ENCODE measurements at regions not wholly inside any gene's neighbourhood (a gene's known extent, or its start where the extent isn't known, plus 50 kb on each side); places are given as distances from the start of the nearest gene placed in this dataset.

GRCh38 chr2:53485021-53485728 lies 282.4 kb upstream of the CHAC2 start:
- DNase-seq (ENCODE audit: low spot score), result no peak
- TF ChIP-seq, protein P1, sequence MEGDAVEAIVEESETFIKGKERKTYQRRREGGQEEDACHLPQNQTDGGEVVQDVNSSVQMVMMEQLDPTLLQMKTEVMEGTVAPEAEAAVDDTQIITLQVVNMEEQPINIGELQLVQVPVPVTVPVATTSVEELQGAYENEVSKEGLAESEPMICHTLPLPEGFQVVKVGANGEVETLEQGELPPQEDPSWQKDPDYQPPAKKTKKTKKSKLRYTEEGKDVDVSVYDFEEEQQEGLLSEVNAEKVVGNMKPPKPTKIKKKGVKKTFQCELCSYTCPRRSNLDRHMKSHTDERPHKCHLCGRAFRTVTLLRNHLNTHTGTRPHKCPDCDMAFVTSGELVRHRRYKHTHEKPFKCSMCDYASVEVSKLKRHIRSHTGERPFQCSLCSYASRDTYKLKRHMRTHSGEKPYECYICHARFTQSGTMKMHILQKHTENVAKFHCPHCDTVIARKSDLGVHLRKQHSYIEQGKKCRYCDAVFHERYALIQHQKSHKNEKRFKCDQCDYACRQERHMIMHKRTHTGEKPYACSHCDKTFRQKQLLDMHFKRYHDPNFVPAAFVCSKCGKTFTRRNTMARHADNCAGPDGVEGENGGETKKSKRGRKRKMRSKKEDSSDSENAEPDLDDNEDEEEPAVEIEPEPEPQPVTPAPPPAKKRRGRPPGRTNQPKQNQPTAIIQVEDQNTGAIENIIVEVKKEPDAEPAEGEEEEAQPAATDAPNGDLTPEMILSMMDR (IDR thresholded peaks at IDR 0.05; ENCODE audit: borderline replicate concordance, control extremely low read depth, extremely low read depth, insufficient read depth, missing control alignments), result no peak
- in situ Hi-C loops (cut with MboI; ENCODE audit: low sequenced_read_pairs, unreplicated experiment), result no loop called here

GRCh38 chr2:53484531-53484930 lies 283.1 kb upstream of the CHAC2 start:
- in situ Hi-C loops (cut with MboI; ENCODE audit: low sequenced_read_pairs, unreplicated experiment), result no loop called here
- TF ChIP-seq, protein P1 (IDR thresholded peaks at IDR 0.05; ENCODE audit: borderline replicate concordance, control extremely low read depth, extremely low read depth, insufficient read depth, missing control alignments), result no peak
- no peak for DNase-seq (ENCODE audit: low spot score)

DNA sequence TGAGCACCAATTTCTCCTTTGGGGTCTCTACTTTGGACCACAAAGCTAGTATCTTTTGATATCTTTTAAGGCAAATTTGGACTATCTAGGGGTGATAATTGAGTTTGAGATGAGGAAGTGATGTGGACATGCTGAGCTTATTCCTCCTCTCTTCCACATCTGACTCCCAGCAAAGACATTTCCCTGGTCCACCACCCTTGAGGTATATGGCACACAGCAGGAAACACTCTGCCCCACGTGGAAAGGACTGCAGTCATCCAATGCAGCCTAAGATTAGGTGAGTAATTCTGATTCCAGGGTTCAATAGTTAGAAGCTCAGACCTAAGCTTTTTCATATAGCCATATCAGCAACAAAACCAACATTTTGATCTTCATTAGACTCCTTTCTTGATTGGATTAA lies 290.1 kb upstream of the CHAC2 start:
- TF ChIP-seq, protein P1 (IDR thresholded peaks at IDR 0.05; ENCODE audit: borderline replicate concordance, control extremely low read depth, extremely low read depth, insufficient read depth, missing control alignments), result no peak
- in situ Hi-C loops (cut with MboI; ENCODE audit: low sequenced_read_pairs, unreplicated experiment), result no loop called here
- DNase-seq (ENCODE audit: low spot score), result no peak

GRCh38 chr2:53476834-53477233 lies 290.8 kb upstream of the CHAC2 start:
- no peak for DNase-seq (ENCODE audit: low spot score)
- in situ Hi-C loops (cut with MboI; ENCODE audit: low sequenced_read_pairs, unreplicated experiment), result no loop called here
- TF ChIP-seq, protein P1 (IDR thresholded peaks at IDR 0.05; ENCODE audit: borderline replicate concordance, control extremely low read depth, extremely low read depth, insufficient read depth, missing control alignments), result no peak

GRCh38 chr2:53475766-53476165 lies 291.8 kb upstream of the CHAC2 start:
- in situ Hi-C loops (cut with MboI; ENCODE audit: low sequenced_read_pairs, unreplicated experiment), result no loop called here
- TF ChIP-seq, protein P1 (IDR thresholded peaks at IDR 0.05; ENCODE audit: borderline replicate concordance, control extremely low read depth, extremely low read depth, insufficient read depth, missing control alignments), result no peak
- DNase-seq (ENCODE audit: low spot score), result no peak

DNA sequence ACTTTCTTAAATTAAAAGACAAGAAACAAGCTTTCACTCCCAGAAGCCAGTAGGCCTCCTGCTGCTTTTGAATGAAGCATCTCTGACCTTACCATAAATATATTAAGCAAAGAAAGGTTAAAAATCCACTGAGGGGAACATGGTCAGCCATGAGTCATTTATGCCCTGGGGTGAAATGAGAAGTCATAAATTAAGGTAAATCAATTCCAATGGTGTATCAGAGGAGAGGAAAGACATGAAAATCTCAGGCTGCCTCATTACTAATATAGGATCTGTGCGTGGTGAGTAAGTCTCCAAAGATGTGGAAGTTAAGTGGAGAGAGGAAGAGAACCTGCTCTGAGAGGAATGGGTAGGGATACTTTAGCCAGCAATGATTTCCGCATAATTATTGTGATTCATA lies 292.3 kb upstream of the CHAC2 start:
- TF ChIP-seq, protein P1 (IDR thresholded peaks at IDR 0.05; ENCODE audit: borderline replicate concordance, control extremely low read depth, extremely low read depth, insufficient read depth, missing control alignments), result no peak
- DNase-seq (ENCODE audit: low spot score), result no peak
- in situ Hi-C loops (cut with MboI; ENCODE audit: low sequenced_read_pairs, unreplicated experiment), result no loop called here
